GM18873 (cell line): ENCODE measurements at regions not wholly inside any gene's neighbourhood (a gene's known extent, or its start where the extent isn't known, plus 50 kb on each side); places are given as distances from the start of the nearest gene placed in this dataset.

Source experiments
- ATAC-seq: cut with Tn5 transposase; IDR thresholded peaks from one replicate; pipeline ENCODE4 v1.9.1; 2021; ENCODE audit warnings: mild to moderate bottlenecking, moderate library complexity, moderate number of reproducible peaks; ENCODE audit not compliant: unreplicated experiment, low FRiP score

GRCh38 chr20:40463171-40463570 lies 225.9 kb downstream of the MAFB start:
- ATAC-seq = no peak

- no peak for ATAC-seq
Measured at GRCh38 chr20:40462566-40462965, 226.5 kb downstream of the MAFB start.

GRCh38 chr20:40459299-40459698 lies 229.7 kb downstream of the MAFB start:
- ATAC-seq = no peak

GRCh38 chr20:40457404-40457803 lies 231.6 kb downstream of the MAFB start:
- no peak for ATAC-seq

GRCh38 chr20:40452758-40453157 lies 236.3 kb downstream of the MAFB start:
- no peak for ATAC-seq

- no peak for ATAC-seq
Measured at GRCh38 chr20:40451552-40451951, 237.5 kb downstream of the MAFB start.

- no peak for ATAC-seq
Measured at GRCh38 chr20:40449974-40450616, 238.9 kb downstream of the MAFB start.

- ATAC-seq = no peak
Measured at GRCh38 chr20:40449144-40449690, 239.8 kb downstream of the MAFB start.

- no peak for ATAC-seq
Measured at GRCh38 chr20:40446888-40447287, 242.1 kb downstream of the MAFB start.

GRCh38 chr20:40444516-40444915 lies 244.5 kb downstream of the MAFB start:
- ATAC-seq = no peak

- no peak for ATAC-seq
Measured at GRCh38 chr20:40443753-40444152, 245.3 kb downstream of the MAFB start.

GRCh38 chr20:40442181-40442963 lies 246.7 kb downstream of the MAFB start:
- ATAC-seq = no peak

GRCh38 chr20:40441771-40442170 lies 247.3 kb downstream of the MAFB start:
- no peak for ATAC-seq

GRCh38 chr20:40438161-40438830 lies 250.7 kb downstream of the MAFB start:
- ATAC-seq = no peak

- no peak for ATAC-seq
Measured at GRCh38 chr20:40436011-40436410, 253.0 kb downstream of the MAFB start.

GRCh38 chr20:40435146-40435895 lies 253.7 kb downstream of the MAFB start:
- no peak for ATAC-seq

GRCh38 chr20:40434122-40434521 lies 254.9 kb downstream of the MAFB start:
- no peak for ATAC-seq

GRCh38 chr20:40433341-40433861 lies 255.6 kb downstream of the MAFB start:
- no peak for ATAC-seq

GRCh38 chr20:40431611-40432010 lies 257.4 kb downstream of the MAFB start:
- ATAC-seq = no peak

GRCh38 chr20:40431112-40431511 lies 257.9 kb downstream of the MAFB start:
- ATAC-seq = no peak
